Right forelimb (tissue), 1 donor: ENCODE measurements at regions not wholly inside any gene's neighbourhood (a gene's known extent, or its start where the extent isn't known, plus 50 kb on each side); places are given as distances from the start of the nearest gene placed in this dataset.

Source experiments
- DNase-seq: peaks from one replicate; pipeline ENCODE4 v3.0.0-alpha.2; 2018

DNA sequence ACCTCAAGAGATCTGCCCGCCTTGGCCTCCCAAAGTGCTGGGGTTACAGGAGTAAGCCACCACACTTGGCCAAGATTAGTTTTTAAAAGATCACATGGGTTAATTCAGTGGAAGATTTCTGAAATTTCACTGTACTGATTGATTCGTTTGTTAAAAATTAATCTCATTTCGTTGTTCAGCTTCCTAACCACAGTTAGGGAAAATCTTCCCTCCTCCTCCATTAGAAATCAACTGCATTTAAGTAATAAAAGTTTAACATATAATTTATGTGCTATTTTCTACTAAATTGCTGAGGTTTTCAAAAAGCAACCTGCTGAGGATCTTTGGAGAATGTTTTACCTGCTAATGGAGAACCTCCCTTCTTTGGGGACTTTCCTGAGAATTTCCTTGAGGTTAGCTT, 522.4 kb downstream of the GATA3 start:
- DNase-seq = no peak

DNA sequence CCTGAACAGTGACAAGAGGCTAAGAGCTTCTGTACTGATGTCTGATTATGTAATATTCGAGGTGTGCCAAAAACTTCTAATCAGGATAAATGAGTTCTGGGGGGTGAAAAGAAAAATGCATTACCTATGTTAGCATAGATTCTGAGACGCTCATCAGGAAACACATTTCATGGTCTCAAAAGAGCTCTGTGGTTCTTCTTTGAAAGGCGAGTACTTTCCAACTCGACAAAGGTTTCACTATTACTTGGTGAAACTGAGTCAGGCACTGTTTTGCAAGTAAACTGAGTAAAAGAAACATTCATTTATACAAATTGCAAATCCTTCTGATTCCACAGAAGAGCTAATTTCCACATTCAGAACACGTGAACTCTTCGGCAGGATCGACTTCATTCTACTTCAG, 523.2 kb downstream of the GATA3 start:
- no peak for DNase-seq

DNA sequence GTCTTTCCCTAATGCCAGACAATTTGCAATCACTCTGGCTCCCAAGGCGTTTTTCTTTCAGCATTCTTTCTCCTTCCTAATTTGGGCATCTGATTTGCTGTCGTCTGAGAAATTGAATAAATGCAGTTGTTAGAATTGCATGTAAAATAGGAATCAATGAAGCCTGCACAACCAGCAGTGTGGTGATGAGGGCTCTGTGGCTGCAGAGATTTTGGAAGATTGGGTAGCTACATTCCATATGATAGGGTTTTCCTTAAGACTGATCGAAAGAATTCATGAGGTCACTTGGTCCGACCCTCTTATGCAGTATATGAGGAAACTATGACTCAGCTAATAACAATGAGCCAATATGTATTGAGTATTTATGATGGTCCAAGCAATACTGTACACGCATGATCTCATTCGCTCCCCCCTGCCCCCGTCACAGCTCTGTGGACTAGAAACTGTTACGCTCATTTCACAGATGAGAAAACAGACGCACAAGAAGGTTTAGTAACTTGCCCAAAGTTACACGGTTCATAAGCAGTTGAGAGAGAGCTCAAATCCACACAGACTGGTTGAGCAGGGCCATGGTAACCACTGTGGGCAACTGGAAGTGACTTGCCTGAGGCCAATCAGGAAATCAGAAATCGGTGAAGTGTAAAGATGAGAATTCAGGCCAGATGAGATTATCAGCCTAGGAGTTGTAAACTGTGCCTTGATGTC, 527.2 kb downstream of the GATA3 start:
- no peak for DNase-seq

DNA sequence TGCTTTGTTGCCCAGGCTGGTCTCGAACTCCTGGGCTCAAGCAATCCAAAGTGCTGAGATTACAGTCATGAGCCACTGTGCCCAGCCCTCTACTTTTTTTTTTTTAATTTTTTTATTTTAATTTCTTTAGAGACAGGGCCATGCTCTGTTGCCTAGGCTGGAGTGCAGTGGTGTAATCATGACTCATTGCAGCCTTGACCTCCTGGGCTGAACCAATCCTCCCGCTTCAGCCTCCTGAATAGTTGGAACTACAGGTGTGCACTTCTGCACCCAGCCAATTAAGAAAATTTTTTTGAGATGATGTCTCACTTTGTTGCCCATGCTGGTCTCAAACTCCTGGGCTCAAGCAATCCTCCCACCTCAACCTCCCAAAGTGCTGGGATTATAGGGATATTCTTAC, 528.6 kb downstream of the GATA3 start:
- DNase-seq = no peak

DNA sequence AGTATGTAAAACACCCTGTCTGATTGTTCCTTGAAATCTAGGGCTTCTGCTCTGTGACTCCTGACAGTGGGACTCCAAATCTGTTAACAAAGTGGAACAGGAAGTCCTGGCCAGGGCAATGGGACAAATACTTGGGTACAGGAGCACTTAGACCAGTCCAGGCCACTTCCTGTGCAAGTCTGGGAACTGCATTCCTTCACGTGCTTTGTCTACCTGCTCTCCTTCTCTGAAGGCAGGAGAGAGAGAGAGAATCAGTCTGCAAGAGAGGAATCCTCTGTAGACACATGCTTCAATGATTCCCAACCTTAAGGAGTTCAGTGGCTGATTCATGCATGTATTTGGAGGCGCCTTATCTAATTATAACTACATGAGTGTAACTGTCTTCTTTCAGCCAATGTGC, 530.2 kb downstream of the GATA3 start:
- no peak for DNase-seq

DNA sequence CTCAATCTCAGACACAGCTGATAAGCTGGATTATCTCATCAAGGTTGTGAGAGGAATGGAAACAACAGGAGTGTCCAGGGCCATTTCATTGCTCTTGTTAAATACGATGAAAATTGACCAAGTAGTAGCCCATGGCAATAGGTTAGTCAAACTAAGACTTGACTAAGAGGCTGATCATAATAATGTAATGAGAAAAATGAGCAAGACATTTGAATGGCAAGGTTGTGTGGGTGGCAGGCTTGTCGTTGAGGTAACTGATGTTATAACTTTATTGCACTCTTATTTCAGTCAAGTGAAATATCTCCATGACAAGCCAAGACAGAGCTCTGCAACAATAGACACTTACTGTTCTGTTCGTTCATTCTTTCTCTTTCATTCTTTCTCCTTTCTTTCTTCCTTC, 532.0 kb downstream of the GATA3 start:
- no peak for DNase-seq

DNA sequence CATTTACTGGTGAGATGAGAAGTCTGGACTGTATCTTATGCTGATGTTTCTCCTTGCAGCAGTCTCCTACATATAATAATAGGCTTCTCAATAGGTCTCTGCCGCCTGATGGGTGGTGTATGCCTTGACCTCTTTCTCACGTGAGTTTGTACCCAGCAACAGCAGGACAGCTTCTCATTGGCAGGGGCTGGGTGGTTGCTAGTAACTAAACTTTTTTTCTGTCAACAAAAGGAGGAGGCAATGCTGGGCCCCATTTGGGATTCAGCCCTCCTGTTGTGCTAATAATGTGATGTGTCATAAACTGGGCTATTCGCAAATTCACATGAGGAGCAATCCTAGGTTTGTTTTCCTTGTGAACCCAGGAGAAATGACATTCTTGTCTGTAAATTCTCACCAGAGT, 533.6 kb downstream of the GATA3 start:
- DNase-seq = no peak

DNA sequence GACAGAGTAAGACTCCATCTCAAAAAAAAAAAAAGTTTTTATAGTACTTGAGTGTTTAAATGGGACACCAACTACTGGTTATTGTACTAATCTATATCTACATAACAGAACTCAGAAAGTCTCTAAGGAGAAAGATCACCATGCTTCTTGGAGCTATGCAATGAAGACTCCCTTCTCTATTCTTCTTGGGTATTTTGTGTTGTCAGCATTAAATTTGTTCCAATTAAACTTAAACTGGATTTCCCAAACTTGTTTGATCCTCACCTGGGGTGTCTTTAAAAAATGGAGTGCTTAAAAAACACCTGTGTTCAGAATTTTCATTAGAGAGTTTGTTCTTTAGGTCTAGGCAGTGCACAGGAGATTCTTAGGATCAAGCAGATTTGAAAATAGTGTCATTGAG, 536.0 kb downstream of the GATA3 start:
- DNase-seq = no peak

DNA sequence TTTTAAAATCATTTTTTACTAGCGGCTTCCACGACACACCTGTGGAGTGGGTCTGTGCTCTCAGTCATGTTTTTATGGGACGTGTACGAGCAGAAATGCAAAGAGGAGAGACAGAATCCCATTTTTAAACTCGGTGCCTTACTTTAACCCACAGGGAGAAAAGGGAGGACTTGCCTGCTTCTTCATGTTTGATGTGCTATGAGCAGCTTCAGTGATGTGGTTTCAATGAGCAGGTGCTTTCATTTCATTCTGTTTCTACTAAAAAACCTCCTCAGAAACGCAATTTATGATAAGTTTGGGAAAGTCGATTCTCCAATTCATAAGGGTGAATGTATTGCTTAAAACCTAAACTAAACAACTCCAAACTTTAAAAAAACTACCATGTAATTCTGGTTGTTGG, 537.2 kb downstream of the GATA3 start:
- no peak for DNase-seq

DNA sequence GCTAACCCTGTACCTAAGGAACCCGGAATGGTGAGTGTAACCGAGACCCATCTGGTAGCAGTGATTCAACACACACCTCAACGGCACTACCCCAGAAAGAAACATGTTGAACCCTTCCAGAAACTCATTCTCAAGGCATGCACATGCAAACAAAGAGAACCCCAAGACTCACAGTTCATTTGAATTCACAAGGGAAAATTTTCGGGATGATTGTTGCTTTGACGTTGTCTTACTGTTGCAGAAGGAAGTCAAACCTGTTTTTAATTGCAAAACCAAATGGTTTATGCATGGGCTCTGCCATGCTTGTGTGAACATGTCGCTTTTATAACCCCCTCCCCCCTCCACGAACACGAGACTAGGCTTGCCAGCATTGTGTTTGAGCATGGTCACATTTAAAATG, 539.7 kb downstream of the GATA3 start:
- no peak for DNase-seq

DNA sequence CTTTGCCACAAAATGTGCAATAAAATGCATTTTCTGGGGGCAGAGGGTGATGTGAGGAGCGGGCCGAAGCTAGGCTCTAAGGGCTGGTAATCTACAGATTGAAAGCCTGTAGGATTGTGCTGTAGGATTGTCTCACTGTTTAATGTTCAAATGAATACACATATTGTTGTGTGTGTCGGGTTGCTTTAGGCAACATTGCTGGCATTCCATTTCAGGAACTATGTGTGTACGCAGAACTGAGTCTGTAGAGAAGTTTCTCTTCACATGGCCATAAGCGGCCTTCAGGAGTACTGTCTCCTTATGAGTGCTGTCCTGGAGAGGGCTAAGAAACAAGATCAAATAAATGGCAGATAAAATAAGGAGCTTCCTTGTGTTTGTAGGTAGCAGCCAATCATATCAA, 540.2 kb downstream of the GATA3 start:
- DNase-seq = no peak

DNA sequence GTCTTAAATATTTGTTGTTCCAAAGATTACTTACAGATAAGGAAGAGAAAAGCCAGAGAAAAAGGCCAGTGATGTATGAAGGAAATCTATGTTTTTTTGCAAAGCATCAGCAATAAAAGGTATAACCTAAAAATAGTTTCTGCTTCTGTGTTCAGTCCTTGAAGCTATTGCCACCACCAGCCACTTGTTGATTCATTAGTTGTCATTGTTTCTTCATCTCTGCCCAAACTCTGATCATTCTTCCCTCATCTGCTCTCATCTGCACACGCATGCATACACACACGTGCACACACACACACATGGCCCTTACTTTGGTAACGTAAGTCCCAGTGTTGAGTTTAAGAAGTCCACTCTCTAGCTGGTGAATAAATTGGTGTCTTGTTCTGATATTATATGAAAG, 540.7 kb downstream of the GATA3 start:
- no peak for DNase-seq

DNA sequence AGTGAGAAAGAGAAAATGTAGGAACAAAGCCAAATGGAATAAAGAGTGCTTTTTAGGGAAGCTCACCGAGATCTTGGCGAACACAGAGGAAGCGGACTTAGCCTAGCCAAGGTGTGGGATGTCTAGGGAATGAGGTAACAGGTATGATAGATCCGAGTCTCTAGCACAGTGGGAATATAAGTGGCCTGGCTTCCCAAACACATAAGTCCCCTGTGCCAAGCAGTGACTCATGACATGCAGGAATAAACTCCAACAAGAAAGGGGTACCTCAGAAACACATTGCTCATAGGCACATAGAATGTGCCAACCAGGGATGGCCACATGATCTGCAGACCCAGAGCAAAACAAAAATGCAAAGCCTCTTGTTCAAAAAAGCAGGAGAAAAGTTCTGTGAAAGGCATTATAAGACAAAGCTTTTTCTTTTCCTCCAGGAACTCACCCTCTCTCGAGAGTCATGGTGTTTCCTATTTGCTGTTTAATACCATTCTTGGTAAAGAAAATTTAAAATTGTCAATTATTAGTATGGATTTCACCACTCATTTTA, 542.5 kb downstream of the GATA3 start:
- no peak for DNase-seq

DNA sequence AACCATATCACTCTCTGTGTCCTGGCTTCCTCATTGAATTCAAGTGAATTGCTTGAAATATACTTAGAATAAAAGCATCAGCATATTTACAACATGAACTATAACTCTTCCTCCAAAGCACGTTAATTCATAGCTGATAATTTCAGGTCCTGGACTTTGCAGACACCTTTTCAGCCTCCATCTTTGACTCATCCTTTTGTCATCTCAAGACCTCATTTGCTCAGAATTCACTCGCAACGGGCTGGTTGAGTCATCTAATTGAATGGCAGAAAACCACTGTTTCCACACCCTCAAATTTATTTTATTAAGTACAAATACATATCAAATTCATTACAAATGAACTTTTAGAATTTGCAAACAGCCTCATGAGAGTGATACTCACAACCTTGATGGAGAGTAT, 545.7 kb downstream of the GATA3 start:
- DNase-seq = no peak

DNA sequence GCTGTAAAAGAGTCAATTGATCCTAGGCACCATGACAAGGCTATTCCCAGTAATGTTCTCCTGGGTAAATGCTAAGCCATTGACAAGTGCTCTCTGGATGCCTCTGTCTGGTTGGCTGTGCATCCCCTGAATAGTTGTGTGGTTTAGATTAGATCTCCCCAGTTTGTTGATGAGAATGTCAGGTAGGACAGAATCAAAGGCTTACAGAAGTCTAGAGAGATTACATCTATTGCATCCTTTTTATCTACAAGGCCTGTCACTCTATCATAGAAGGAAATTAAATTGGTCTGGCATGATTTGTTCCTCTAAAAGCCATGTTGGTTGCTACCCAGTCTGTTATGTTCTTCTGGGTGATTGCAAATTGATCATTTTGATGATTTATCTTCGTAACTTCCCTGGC, 548.3 kb downstream of the GATA3 start:
- DNase-seq = no peak

DNA sequence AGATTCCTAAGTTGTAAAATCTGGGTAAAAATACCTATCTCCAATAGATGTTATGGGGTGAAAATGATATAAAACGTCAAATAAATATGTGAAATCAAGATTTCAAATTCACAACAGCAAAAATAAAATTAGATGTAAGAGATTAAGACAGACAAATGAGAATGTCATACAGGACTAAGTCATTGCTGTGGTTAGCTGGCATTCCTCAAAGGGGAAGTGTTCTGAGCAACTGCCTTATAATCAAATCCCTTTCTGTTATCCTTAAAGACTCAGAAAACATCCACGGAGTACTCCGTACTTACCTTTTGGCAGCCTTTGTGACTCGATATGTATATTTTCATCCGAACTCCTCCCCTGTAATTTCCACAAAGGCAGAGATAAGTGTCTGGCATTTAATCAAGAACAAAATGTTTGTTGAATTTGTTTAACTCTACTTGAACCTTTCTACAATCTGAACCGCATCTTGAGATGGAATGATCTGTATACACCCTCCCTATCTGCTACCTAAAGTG, 559.6 kb downstream of the GATA3 start:
- no peak for DNase-seq

DNA sequence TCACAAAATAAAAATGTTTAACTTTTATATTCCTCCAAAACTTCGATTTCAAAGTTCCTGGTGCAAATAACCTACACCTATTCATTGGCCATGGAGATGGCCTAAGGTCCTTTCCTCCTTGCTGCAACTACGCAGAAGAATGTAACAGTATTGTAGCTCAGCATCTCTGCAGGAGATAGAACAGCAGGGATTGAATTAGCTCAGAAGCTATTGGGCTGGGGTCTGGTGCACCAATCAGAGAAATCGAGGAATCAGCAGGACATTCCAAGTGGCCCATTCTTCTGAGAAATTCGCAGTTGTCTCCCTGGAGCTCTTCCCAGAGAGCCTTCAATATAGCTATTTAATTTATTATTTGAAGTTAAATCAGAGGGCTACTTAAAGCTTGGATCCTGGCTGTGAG, 560.6 kb downstream of the GATA3 start:
- DNase-seq = no peak

DNA sequence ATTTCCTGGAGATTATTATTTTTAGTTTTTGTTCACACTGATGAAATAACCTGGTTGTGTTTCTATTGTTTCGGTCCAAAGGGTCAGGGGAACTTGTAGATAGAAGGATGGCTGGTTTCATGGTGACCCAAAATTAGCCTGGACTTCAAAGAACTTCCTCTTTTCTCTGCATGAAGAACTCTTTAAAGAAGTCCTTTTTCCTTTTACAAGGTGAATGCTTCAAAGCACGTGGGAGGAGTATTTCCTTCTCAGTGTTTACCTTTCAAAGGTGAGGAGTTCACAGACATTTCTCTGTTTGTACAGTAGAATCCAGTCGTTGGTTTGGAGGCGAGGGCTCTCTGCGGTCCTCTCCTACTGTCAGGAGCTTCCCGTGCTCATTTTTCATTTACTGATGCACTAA, 561.7 kb downstream of the GATA3 start:
- no peak for DNase-seq

DNA sequence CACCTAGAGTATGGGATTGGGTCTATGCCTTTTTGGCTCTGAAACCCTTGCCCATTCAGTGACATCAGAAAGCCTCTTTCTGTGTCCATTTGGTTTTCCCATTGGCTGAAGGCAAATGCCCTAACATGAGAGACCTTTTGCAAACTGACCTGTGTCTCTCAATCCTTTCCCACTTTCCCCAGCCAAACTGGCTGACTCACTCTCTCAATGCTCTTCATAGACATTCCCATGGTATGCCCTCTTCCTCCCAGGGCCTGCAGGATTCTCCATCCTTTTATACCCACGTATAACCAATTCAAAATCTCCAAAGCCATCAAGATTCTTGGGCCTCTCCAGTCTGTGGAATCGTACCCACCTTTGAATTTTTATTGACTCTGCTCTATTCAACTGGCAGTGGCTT, 563.3 kb downstream of the GATA3 start:
- no peak for DNase-seq

DNA sequence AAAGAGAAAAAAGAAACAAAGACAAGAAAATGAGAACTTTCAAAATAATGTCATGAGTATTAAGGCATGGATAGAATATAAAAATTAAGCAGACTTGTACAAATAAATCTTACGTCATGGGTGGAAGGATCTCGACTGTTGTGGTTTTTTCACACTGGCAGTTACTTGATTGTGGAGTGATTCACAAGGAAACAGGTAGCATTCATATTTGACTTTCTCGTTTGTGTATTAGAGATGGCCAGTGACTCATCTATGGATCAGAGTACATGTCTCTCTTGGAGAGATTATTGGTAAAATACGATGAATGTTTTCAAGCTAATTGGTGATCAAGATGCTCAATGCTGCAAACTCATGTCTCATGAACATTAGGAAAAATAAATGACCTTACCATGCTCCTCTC, 564.3 kb downstream of the GATA3 start:
- no peak for DNase-seq

DNA sequence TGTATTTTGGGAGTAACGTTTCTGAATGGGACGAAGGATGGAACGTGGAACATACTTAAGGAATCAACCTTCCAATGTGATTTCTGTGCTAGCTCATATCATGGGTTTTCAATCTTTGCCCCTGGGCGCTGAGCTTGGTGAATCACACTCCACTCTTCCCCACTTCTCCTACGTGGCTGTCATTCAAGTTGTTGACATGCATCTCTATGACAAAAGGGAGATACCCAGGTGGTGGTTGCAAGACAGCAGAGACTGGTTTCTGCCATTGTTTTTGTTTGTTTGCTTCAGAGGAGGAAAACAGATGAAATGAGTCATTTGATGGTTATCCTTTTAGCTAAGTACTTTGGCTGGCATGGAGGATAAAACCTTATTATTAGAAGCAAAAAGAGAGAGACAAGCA, 573.9 kb downstream of the GATA3 start:
- no peak for DNase-seq

DNA sequence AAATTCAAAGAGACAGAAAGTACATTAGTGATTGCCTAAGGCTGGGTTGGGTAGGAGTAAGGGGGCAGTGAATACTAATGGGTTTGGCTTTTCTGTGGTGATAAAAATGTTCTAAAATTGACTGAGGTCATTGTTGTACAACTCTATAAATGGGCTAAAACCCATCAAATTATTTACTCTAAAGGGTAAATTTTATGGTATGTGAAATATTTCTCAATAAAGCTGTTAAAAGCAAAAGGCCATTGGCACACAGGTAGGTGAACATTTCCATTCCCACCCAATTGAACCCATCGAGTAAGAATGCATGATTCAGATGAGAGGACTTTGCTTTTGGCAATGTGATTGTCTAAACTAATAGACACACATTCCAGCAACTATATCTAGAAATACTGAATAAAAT, 579.4 kb downstream of the GATA3 start:
- DNase-seq = no peak

DNA sequence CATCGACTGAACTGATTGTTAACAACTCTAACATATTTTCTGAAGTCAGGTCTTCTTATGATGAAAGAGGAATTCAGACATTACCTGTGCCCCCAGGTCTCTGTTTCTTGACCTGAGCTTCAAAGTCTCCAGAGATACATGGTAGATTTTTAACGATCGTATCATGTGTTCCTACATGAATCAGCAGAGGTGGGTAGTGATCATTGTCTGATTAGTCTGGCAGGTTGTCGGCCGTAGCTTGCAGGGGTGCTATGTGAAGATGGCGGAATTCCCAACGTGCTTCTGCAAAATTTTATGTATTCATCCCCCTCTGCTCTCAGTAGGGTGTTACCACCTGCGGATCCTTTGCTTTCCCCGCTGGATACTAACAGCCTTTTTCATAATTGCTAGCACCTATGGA, 581.9 kb downstream of the GATA3 start:
- no peak for DNase-seq

DNA sequence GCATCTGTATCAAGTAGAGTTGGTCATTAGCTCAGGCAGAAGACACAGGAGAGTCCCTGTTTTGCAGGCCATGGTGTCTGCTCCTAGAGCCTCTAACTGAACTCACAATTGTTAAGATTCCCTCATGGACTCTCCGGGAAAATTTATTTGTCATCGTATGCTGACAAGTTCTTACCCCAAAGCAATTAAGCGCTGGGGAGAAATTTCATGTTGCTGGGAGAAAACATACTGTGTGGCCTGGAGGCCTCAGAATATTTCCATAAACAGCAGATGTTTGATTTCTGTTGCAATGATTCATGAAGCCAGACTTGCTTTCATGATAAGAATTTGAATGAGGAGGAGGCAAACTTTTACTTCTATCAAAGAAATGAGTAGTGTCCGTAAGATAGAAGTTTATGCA, 583.2 kb downstream of the GATA3 start:
- no peak for DNase-seq

DNA sequence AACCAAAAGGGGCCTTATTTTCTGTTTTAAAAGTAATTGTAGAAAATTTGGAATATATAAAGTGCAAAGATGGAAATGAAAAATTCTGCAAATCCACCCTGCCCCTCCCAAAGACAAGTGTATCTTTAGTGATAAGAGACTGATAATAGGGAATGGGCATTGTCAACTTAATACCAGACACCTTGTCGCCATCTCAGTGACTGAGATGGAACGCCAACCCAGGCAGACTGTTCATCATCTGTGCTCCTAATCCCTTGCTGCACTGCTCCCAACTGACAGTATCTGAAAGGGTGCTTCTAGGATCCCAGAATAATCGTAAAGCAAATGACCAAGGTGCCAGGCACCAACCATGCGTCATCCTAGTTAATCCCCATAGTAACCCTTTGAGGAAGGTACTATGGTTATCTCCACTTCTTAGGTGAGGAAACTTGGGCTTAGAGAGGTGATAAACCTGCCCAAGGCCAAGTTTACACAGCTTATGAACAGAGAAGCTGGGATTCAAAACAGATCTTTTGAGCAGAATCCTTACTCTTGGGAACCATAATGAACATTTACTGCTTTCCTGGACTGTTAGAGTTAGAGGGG, 583.7 kb downstream of the GATA3 start:
- DNase-seq = no peak
